ENCODE measurements at regions not wholly inside any gene's neighbourhood (a gene's known extent, or its start where the extent isn't known, plus 50 kb on each side); places are given as distances from the start of the nearest gene placed in this dataset.

GRCh38 chr3:24854748-24855147 lies 360.1 kb upstream of the THRB start:
- Histone ChIP-seq H3K9me3 (ENCODE audit: insufficient read depth in 2 of 2, low read depth in 1 of 2, low read length in 1 of 2) (no peaks in the 10 kb centered on the region), H4K8ac (ENCODE audit: extremely low read depth, insufficient read depth, low read length) (no peak overlapping the region), H3K36me3 (ENCODE audit: control insufficient read depth in 2 of 4, insufficient read depth in 4 of 4, low read length in 3 of 4) (no peaks in the 10 kb centered on the region), H4K91ac (replicated peaks; ENCODE audit: insufficient read length, low read length) (no peak overlapping the region), H2BK20ac (ENCODE audit: low read length) (no peak overlapping the region), H4K5ac (ENCODE audit: insufficient read length, low read depth, low read length) (no peak overlapping the region), H3K79me1 (ENCODE audit: low read depth, low read length) (no peaks in the 10 kb centered on the region), H2BK5ac (ENCODE audit: low read depth, low read length) (no peak overlapping the region), H3K14ac (ENCODE audit: insufficient read length) (no peak overlapping the region), H3K23ac (ENCODE audit: insufficient read length) (no peak overlapping the region), H3K9ac (replicated peaks in 1 of 4; ENCODE audit: extremely low read depth in 1 of 4, low read depth in 3 of 4, low read length in 3 of 4) (no peak overlapping the region), H3K23me2 (ENCODE audit: low read depth, low read length) (no peaks in the 10 kb centered on the region), H3K4me3 (ENCODE audit: extremely low read depth in 1 of 4, insufficient read depth in 2 of 4, low read depth in 3 of 4, low read length in 4 of 4) (no peak overlapping the region), H2AK5ac (ENCODE audit: low read depth, low read length) (no peak overlapping the region), H2BK15ac (ENCODE audit: low read length) (no peak overlapping the region), H3K18ac (ENCODE audit: extremely low read depth, low read length) (no peak overlapping the region), H3K4me2 (ENCODE audit: insufficient read depth in 1 of 2, low read depth in 2 of 2, low read length in 2 of 2) (no peak overlapping the region), H2AFZ (ENCODE audit: low read length) (no peak overlapping the region), H2BK120ac (replicated peaks; ENCODE audit: low read depth, low read length) (no peak overlapping the region), H3K79me2 (ENCODE audit: control insufficient read depth in 1 of 2, insufficient read depth in 2 of 2, low read length in 2 of 2) (no peaks in the 10 kb centered on the region), H3K56ac (replicated peaks; ENCODE audit: insufficient read length, low read depth, low read length) (no peak overlapping the region), H3K4me1 (replicated peaks in 1 of 4; ENCODE audit: control insufficient read depth in 3 of 4, insufficient read depth in 4 of 4, low read length in 3 of 4) (peaks cover 0 to 3% (median 0%) of the 10 kb centered on the region in 4 experiments; a peak in 1 of 7 replicates), H3K27me3 (replicated peaks in 1 of 4; ENCODE audit: control insufficient read depth in 3 of 4, extremely low read depth in 1 of 4, insufficient read depth in 3 of 4, low read length in 3 of 4) (no peaks in the 10 kb centered on the region), H3K4ac (replicated peaks; ENCODE audit: insufficient read length, low read depth, low read length) (no peak overlapping the region), H2BK12ac (ENCODE audit: low read depth, low read length) (no peak overlapping the region), H3K27ac (ENCODE audit: low read depth, low read length) (no peak overlapping the region), H4K20me1 (replicated peaks in 1 of 2; ENCODE audit: control insufficient read depth in 1 of 2, insufficient read depth in 2 of 2, low read length in 2 of 2) (no peaks in the 10 kb centered on the region)
- ChIA-PET POLR2A (ENCODE audit: partially characterized antibody) (no interaction called here), CTCF (ENCODE audit: partially characterized antibody) (interaction anchor here (0.6 to 1.0 kb wide), 2 partner anchors 8 to 15 kb away, joined by 3 read pairs; no protein-coding TSS in a partner anchor)
- FAIRE-seq (no peak), DNase-seq (ENCODE audit: low read depth in 1 of 2, low spot score in 2 of 2) (no peak)
- WGBS, 2 experiments (ENCODE audit: extremely low coverage in 1 of 2, insufficient coverage in 1 of 2, insufficient read length in 1 of 2, insufficient replicate concordance in 2 of 2, low coverage in 1 of 2, low lambda C conversion rate in 2 of 2, missing lambda C conversion rate in 1 of 2): 84% methylated on average over 4 of the region's 4 CpGs; no CpG with 5 or more reads in 1 of the 2 experiments
- no peak for TF ChIP-seq MAX (IDR thresholded peaks at IDR 0.05)
- no peak for TF ChIP-seq RAD21 (IDR thresholded peaks at IDR 0.05 in 1 of 2, conservative IDR thresholded peaks at IDR 0.05 in 1 of 2; ENCODE audit: low read depth in 2 of 2, low read length in 2 of 2)
- no peak for TF ChIP-seq SRF (IDR thresholded peaks at IDR 0.05; ENCODE audit: low read depth, low read length)
- no peak for TF ChIP-seq SIX5 (IDR thresholded peaks at IDR 0.05; ENCODE audit: low read depth, low read length)
- TF ChIP-seq SAP30 (IDR thresholded peaks at IDR 0.05; ENCODE audit: insufficient read depth, insufficient replicate concordance, low read length): no peak
- no peak for TF ChIP-seq KDM4A (IDR thresholded peaks at IDR 0.05; ENCODE audit: low read depth, low read length, severe bottlenecking)
- no peak for TF ChIP-seq TCF12 (IDR thresholded peaks at IDR 0.05; ENCODE audit: low read depth, low read length)
- no peak for TF ChIP-seq POU5F1 (IDR thresholded peaks at IDR 0.05; ENCODE audit: low read depth, low read length)
- TF ChIP-seq MAFK (IDR thresholded peaks at IDR 0.05; ENCODE audit: low read depth, low read length): no peak
- no peak for TF ChIP-seq SP2 (IDR thresholded peaks at IDR 0.05; ENCODE audit: low read length)
- no peak for TF ChIP-seq ATF2 (IDR thresholded peaks at IDR 0.05; ENCODE audit: low read length)
- no peak for TF ChIP-seq POLR2AphosphoS5 (IDR thresholded peaks at IDR 0.05; ENCODE audit: low read depth, low read length)
- TF ChIP-seq SIRT6 (IDR thresholded peaks at IDR 0.05; ENCODE audit: low read length): no peak
- TF ChIP-seq BRCA1 (IDR thresholded peaks at IDR 0.05; ENCODE audit: low read depth, low read length): no peak

Data from H1 (cell line).